NOMO-1 (cell line): ENCODE measurements at regions not wholly inside any gene's neighbourhood (a gene's known extent, or its start where the extent isn't known, plus 50 kb on each side); places are given as distances from the start of the nearest gene placed in this dataset.

Experiments used
- DNase-seq, 2 experiments: peaks; one replicate each; lab custom pipeline; 2025; ENCODE audit not compliant: unreplicated experiment in 2 of 2; lab: John Stamatoyannopoulos, UW

DNA sequence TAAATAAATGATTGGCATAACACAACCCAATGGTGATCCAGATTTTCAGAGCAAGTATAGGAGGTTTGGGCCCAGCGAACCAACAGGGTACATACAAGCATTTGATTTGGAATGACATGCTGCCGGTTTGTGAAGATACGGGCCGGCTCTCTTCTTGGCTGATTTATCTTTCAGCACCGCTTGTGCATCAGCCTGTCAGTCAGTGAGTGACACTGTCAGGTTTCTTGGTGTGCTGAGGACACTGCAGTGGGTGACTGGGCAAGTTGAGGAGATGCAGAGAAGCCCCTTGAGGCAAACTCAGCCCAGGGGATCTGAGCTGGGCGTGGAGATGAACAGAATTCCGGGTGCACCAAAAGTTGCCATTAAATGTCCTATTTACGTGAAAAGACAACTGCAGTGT, 194.5 kb downstream of the SNX10 start:
- no peak for DNase-seq

DNA sequence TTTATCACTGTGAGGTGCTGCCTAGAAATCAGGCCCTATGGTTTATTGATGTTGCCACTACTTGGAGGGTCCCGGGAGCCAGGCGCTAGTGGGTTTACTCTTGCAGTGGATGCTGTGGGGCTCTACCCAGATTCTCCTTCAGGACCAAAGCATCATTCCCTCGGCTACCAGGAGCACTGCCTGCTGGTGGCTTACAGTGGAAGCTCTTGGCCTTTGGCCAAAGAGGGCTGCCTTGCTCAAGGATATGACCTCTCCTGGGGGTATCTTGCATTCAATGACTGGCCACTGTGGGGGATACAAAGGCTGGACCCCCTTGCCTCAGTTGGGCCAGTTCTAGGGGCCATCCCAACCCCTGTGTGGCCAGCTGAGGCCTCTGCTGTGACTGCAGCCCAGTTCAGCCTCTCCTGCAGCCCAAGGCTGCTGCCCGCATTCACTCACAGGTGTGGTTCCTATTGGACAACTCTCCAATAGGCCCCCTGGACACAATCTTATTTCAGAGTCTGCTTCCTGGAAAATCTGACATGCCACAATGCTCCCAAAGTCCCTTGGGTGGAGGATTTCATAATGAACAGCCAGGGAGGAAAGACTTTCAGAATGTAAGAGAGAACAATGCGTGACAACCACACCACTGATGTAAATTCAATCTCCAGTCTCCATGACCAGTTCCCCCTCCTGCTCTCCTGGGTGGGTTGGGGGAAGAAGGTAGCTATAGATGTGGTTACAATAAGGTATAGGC, 196.3 kb downstream of the SNX10 start:
- DNase-seq: no peak

DNA sequence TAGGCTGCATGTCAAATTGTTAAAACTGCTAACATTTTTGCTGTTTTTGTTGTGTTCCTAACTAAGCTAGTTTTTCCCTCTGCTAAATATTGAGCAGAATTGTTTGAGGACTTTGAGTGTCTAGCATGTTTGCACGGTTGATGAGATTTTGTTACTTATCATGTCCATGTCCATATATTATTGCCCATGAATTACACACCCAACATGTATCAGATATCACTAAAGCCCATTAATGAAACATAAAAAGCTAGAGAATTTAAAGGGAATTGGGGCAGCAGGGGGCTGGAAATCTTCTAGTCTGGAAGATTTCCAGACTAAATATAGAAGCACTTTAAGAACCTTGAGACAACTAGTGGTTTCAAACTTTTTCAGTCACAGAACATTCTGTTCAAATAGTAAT, 197.7 kb downstream of the SNX10 start:
- DNase-seq: no peak

DNA sequence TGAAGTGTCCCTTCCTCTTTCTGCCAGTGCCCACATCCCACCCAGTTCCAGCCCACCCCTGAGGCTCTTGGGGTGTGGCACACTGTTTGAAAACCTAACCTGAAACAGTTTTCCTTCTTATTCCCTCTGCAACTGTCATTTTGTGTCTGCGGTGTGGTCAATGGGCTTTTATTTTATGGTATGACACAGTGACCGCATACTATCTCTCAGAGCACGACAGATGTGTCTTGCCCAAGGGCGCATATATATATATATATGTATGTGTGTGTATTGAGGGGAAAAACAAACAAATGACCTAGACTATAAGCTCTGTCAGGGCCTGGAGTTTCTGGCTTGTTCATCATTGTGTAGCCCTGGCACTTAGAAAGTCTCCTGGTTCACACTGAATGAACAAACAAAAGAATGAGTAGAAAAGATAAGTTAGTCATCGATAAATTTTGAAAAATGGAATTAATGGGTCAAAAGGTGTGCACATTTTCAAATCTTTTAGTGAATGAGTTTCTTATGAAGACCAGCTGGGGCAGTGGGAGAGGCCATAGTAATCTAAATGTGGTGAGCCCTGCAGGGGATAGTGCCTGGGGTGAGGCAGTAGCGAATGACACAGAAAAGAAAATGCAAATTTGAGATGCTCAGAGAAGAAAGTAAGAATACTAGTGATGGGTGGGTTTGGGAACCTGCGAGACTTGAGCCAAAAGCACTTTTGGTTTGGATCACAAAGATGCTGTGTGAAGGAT, 198.4 kb downstream of the SNX10 start:
- DNase-seq: no peak

DNA sequence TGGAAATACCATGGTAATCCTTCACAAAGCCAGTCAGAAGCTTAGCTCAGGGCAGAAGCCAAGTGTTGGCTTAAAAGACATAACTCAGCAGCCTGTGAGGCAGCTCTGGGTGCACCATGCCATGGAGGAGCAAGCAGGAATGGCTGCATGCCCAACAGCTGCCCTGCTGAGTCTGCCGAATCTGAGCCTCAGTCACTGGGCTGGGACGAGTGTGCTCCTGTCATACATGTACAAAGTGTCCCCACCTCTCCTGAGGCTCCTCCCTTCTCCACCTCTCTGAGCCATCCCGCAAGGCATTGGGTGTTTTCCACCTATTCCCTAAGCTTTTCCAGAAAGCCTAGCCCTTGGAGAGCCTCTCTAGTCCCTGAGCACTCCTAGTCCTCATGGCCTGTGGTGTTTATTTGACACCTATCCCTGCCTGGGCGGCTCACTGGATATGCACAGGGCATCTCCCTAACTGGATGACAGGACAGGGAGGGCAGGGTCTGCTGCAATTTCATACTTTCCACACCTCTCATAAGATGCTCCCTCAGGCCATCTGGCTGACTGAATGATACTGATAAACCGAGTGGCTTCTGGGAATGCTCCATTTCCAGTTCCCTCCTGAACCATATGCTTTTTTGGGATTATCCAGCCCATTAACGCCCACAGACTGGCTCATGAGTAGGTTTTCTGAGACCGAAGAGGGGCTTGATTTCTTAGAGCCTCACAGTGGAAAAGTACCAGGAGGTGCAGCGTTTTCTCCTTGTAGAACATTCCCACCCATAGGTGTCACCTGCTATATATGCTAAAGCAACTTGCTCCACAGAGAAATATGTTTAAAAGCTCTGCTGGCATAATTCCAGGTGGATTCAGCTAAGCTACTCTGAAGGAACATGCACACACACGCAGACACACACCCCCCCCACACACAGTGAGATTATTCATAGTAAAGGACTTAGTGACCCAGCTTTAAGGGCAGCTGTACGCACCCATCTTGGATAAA, 199.3 kb downstream of the SNX10 start:
- no peak for DNase-seq

DNA sequence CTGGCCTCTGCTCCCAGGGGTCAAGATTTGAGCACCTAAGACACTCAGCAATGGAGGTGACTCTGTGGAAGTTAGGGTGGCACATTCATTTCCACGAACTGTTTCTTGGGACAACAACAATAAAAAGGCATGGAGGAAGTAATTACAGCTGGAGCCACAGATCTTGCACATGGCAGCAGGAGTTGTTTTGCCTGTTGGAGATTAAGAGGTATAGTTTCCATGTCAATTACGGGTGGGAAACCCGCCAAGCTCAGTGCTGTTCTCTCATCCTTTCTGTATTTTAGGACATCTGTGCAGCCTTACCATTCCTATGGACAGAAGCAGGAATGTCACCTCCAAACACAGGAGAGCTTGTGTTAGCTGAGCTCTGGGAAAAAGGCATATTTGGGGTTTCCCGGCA, 201.2 kb downstream of the SNX10 start:
- no peak for DNase-seq

DNA sequence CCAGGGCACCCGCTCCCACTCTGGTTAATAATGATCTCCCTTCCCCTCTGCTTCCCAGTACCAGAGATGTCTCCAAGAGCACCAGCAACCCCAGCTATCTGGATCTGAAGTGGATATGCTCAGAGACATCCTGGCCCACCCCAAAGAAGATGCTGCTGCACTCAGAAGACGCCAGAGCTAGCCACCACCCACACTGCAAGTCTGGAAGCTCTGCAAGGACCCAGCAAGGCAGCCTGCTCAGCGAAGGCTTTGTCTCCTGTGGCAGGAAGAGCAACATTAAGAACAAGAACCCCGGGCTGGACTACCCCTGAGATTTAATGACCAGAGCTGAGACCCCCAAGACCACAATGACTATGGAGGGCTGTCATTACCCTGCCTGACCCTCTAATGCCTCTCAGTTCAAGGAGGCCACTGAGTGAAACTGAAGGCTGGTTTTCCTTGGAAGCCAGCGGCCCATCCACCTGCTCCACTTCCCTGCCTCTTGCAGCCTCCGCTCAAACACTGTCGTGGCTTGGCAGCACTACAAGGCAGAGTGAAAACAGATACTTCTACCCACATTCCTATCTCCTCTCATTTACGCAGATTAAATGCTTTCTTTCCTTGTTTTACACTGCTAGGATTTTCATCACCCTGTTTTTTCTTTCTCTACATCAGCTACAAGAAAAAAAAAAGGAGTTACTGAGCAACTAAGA, 202.2 kb downstream of the SNX10 start:
- no peak for DNase-seq

DNA sequence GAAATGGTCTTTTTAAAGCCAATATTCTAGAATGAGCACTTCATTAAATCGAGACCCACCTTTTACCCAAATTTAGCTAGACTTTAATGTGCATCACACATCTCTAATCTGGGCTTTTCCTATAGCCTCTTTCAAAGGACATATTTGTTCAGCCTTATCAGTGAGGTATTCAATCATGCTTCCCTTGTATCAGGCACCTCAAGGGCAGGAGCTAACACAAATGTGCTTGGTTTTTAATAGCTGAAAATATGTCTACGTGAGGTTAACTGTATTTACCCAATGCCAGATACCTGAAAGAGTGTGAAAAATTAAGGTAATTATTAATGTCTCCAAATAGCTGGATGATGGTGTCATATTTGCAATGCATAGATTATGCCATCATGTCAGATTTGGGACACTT, 203.9 kb downstream of the SNX10 start:
- DNase-seq: no peak

DNA sequence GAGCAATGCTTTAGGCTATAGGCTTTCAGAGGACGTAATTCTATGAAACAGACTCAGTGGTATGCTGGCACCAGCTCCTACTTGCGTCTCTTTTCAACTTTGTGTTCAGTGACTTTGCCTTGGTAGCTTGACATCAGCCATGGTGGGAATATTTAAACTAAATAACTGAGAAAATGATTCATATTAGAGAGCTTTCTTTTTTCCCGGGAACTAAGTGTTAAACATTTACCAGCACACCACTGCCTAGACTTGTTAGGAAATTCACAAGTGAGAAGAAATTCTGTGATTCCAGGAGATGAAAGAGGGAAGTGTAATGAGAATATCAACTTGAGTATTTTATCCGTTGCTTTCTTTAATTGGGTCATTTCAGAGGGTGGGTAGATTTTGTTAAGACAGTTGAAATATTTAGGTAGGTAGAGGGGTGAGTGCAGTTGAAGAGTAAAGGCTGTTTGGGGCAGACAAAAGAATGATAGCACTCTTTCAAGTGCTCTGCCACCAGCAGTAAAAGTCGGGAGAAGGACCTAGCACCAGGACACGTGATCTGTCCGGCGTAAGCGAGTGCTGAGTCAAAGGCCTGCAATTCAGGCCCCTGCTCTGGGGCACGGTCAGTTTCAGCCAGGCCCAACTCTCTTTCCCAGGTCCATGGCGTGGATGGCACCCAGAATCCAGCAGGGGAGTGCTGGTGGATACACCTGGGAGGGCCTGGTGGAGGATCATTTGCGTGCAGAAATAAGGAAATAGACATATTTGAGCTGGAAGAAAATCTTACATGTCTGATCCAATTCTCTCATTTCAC, 206.3 kb downstream of the SNX10 start:
- no peak for DNase-seq

DNA sequence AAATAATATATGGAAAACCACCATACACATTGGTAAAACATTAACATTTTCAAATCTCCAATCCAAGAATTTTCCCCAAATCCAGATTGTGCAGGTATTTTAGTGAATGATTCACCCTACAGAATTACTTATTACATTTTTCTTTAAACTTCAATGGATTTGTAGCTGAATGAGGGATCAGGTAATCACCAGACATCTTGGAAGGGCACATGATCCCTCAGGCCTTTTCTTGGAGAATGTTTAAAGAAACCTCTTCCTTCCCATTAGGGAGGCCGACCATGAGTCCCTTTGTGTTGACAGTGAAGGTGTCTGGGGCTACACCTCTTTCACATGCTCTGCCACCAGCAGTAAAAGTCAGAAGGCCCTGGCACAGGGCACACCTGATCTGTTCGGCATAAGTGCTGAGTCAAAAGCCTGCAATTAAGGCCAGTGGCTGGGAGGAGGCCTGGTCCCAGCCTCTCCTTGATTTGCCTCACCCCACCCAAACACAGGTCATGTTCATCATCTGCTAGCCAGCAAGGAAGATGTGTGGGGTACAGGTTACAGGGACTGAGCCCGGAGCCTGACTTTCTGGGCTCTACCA, 207.7 kb downstream of the SNX10 start:
- no peak for DNase-seq

DNA sequence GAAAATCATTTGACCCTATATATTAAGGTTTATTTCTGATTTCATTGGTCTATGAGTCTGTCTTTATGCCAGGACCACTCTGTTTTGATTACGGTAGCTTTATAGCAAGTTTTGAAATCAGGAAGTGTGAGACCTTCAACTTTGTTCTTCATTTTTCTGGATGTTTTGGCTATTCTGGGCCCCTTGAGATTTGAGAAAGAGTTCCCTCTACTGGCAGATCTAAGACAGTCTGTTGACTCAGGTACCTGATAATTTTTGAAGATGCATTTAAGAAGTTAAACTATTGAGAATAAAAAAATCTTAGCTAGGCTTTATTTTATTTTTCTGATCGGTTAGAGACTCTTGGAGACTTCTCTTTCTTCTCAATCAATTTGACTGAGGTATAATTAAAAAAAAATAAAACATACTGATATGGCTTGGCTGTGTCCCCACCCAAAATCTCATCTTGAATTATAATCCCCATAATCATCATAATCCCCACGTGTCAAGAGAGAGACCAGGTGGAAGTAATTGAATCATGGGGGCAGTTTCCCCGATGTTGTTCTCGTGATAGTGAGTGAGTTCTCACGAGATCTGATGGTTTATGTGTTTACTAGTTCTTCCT, 209.2 kb downstream of the SNX10 start:
- peak; percentile 68 to 84 for DNase-seq

DNA sequence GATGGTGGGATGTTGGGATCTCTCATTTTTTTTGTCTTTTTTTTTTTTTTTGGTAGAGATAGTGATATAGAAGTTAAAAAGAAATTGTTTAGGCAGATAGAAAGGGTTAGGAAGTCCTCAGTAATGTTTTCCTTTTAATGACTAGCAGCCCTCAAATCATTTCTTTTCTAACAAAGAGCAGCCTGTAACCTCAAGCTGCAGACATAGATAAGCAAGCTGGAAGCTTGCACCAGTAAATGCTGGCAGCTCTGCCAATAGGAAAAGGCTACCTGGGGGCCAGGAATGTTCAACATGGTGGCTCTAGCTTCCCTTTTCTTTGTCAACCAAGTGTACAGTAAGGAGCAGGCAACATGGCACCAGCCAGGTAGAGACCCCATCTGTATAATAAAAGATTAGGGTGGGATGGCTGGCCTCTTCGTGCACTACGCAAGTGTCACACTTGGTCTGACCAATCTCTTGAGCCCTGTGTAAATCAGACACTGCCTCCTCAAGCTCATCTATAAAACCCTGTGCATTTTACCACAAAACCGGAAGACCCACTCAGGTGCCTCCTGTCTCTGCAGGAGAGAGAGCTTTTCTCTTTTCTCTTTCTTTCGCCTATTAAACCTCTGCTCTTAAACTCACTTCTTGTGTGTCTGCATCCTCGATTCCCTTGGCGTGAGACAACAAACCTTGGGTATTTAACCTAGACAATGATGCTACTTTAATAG, 212.9 kb downstream of the SNX10 start:
- no peak for DNase-seq

DNA sequence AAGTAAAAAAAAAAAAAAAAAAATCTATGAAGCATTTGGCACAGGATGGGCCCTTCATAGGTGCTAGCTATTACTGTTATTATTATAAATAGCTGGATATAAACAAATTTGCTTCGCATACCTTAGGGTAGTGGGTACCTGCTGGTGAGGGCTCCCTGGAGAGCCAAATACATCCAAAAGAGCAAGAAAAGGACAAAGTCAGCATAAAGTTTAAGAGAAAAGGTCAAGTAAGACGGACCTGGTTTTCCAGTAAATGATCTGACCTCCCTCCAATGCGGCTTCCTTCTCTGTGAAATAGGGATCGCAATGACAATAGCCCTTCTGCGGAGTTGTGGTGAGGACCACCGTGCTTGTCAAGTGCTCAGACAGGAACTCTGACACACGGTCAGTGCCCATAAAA, 214.5 kb downstream of the SNX10 start:
- no peak for DNase-seq

DNA sequence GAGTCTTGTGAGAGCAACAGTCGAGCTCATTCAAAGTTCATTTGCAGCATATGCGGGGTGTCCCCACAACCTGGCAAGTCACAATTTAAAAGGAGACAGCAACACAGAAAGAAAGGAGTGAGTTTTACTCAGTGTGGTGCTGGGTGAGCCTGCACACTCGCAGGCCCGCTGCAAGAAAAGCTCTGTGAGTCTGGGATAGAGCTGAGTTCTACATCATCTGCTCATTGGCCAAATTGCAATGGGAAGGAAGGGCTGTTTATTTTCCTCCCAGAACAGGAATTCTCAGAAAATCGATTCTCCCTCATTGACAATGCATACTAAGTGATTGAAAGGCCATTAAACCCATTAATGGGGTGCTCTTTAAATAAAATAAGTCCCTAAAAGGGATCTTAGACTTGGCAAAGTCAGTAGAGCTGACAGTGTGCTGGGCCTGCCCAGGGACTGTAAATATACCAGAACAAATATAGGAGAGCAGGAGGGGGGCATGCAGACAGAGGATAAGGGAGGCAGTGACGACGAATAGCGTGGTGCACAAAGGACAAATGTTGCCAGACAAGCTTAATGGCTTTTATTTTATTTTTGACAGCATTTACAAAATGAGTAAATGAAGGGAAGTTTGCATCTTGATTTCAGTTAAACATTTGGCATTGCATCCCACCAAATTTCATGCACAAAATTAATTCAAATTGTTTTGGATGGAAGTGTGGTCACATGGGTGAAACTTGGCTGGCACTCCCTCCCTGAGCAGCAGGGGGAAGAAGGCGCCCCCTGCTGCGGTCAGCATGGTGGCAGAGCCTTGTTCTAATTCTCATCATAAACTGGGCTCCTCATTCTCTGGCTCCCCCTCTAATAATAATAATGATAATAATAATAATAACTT, 215.7 kb downstream of the SNX10 start:
- no peak for DNase-seq

DNA sequence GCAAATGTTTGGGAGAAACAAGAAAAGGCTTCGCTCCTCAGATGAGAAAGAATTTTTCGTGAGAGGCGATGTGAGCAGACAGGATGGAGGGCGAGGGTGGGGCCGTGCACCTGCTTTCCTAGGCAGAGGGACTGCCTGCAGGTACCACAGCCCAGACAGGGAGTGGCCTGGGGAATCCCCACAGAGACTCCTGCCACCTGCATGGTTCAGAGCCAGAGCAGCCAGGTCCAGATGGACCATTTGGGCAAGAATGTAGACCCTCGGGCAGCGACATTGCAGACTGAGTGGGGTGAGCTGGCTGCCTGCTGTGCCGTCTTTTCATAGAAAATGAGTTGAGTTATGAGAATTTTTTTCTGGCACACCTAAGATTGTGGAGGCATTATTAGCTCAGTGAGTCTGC, 216.8 kb downstream of the SNX10 start:
- DNase-seq: no peak

DNA sequence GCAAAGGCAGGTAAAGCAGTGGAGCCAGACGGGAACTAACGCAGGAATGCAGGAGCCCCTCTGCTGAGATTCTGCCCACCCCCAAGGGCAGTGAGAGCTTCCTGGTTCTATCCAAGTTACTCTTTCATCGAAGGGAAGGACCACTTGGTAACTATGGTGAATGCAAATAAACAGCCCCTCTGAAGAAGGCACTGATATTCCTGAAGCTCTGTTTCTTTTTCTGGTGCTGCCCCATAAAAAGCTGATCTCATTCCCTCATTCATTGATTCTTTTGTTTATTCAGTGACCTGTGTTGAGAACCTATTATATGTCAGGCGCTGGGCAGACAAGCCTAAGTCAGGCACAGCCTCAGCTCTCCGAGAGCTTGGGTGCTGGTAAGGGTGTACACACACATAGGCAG, 217.3 kb downstream of the SNX10 start:
- DNase-seq: no peak

DNA sequence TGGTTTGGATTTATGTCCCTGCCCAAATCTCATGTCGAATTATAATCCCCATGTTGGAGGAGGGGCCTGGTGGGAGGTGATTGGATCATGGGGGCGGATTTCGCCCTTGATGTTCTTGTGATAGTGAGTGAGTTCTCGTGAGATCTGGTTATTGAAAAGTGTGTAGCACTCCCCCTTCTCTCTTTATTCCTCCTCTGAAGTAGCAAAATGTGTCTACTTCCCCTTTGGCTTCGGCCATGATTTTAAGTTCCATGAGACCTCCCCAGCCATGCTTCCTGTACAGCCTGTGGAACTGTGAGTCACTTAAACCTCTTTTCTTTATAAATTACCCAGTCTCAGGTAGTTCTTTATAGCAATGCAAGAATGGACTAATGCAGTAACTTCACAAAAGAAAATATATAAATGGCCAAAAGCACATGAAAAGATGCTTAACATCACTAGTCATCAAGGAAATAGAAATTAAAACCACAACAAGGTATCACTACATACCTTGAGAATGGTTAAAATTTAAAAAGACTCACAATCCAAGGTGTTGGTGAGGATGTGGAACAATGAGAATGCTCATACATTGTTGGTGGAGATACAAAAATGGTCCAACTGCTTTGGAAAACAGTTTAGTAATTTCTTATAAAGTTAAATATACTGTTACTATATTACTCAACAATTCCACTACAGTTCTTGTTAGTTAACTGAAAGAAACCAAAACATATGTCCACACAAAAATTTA, 218.7 kb downstream of the SNX10 start:
- peak in 1 of 2 experiments; percentile 36 for DNase-seq
